Peyer's patch (tissue), 4 donors: ENCODE measurements at regions not wholly inside any gene's neighbourhood (a gene's known extent, or its start where the extent isn't known, plus 50 kb on each side); places are given as distances from the start of the nearest gene placed in this dataset.

Source experiments
- DNase-seq, 3 donors: peaks; one replicate each; pipeline ENCODE4 v3.0.0-alpha.2; 2017 to 2019
- H3K27ac ChIP-seq, 4 donors: fragments of 200-600 bp; sonication (generic); one replicate each; pipeline ENCODE4 v1.5.1; 2016 to 2019
- H3K27me3 ChIP-seq, 2 donors: fragments of 200-600 bp; sonication (generic); one replicate each; pipeline ENCODE4 v1.5.1; 2019
- H3K36me3 ChIP-seq, 3 donors: fragments of 200-600 bp; sonication (generic); one replicate each; pipeline ENCODE4 v1.5.1; 2016 to 2019
- H3K4me1 ChIP-seq, 4 donors: fragments of 200-600 bp; sonication (generic); one replicate each; pipeline ENCODE4 v1.5.1; 2016 to 2019
- H3K4me3 ChIP-seq, 4 donors: fragments of 200-600 bp; sonication (generic); 1 replicate in 3 of 4; 2 replicates in 1 of 4; pipeline ENCODE4 v1.5.1; 2016 to 2019; ENCODE audit warnings: mild to moderate bottlenecking in 1 of 4
- H3K9me3 ChIP-seq, 4 donors: fragments of 200-600 bp; sonication (generic); one replicate each; pipeline ENCODE4 v1.5.1; 2016 to 2019; ENCODE audit warnings: mild to moderate bottlenecking in 1 of 4
- POLR2A ChIP-seq, 2 donors: fragments of 450-650 bp; IDR thresholded peaks; one replicate each; pipeline ENCODE4 v1.5.1; 2017; ENCODE audit warnings: antibody characterized with exemption in 2 of 2, mild to moderate bottlenecking in 2 of 2, moderate library complexity in 2 of 2
- TF ChIP-seq, protein P1 (sequence below), 6 experiments: fragments of 450-650 bp in 4 of 6; fragments of 200-600 bp in 2 of 6; sonication (generic) in 1 of 6; IDR thresholded peaks; one replicate each; pipeline ENCODE4 v1.5.1; 2017 to 2019; ENCODE audit warnings: antibody characterized with exemption in 6 of 6, mild to moderate bottlenecking in 3 of 6, moderate library complexity in 1 of 6

DNA sequence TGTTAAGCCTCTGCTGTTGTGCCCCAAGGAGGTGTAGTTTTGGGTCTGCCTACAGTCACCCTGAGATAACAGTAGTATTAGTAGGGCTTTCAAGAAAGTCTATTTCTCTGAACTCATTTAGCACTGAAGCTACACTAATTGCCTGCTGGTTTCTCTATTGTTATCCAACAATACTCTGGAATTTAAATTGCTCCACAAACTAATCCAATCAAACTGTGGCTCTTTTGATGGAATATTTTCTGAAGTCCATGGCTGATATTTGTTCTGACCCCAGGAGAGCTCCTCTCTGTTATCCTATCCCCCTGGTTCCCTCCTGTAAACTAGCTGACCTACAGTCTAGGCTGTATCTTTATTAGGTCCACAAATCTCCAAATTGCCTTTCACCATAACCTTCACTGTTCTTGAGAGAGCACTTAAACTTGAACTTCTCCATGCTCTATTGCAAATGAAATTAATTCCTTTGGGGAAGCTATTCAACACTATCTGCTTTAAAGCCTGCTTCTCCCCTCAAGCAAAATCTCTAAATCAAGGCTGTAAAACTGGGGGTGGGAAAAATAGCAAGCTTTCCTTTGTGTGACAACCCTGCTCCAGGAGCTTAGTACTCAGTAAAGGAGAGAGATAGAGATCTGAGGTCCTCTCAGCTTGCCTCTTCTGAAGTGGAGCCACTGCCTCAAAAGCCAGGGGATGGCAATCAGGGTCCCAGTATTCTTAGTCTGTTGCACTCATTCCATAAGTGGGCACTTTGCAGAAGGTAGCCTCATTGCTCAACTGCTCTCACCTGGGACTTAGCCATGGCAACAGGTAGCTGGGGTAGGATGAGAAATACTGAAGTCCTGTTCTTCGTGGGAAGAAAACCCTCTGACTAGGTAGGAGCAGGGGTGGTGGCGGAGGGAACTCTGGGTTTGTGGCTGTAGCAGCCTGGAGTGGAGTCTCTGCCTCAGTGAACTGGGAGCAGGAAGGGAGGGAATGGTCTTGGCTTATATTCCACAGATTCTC is 110.9 kb downstream of the MACIR start:
- no peak for DNase-seq
- no peaks in the 10 kb centered on the region for H3K4me1 ChIP-seq
- no peaks in the 10 kb centered on the region for H3K27me3 ChIP-seq
- H3K36me3 ChIP-seq: no peaks in the 10 kb centered on the region
- H3K9me3 ChIP-seq: no peaks in the 10 kb centered on the region
- H3K27ac ChIP-seq: no peak overlapping the region
- TF ChIP-seq, protein P1, sequence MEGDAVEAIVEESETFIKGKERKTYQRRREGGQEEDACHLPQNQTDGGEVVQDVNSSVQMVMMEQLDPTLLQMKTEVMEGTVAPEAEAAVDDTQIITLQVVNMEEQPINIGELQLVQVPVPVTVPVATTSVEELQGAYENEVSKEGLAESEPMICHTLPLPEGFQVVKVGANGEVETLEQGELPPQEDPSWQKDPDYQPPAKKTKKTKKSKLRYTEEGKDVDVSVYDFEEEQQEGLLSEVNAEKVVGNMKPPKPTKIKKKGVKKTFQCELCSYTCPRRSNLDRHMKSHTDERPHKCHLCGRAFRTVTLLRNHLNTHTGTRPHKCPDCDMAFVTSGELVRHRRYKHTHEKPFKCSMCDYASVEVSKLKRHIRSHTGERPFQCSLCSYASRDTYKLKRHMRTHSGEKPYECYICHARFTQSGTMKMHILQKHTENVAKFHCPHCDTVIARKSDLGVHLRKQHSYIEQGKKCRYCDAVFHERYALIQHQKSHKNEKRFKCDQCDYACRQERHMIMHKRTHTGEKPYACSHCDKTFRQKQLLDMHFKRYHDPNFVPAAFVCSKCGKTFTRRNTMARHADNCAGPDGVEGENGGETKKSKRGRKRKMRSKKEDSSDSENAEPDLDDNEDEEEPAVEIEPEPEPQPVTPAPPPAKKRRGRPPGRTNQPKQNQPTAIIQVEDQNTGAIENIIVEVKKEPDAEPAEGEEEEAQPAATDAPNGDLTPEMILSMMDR (IDR thresholded peaks at IDR 0.05): no peak
- TF ChIP-seq POLR2A (IDR thresholded peaks at IDR 0.05): no peak
- no peak overlapping the region for H3K4me3 ChIP-seq

DNA sequence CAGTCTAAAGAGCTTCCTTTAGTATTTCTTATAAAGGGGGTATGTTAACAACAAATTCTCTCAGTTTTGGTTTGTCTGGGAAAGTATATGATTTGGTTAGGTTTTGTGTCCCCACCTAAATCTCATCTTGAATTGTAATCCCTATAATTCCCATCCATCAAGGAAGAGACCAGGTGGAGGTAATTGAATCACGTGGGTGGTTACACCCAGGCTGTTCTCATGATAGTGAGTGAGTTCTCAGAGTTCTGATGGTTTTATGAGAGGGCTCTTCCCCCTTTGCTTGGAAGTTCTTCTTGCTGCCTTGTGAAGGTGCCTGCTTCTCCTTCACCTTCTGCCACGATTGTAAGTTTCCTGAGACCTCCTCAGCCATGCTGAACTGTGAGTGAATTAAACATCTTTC is 109.1 kb downstream of the MACIR start:
- Histone ChIP-seq H3K27ac (no peak overlapping the region), H3K4me1 (no peaks in the 10 kb centered on the region), H3K4me3 (no peak overlapping the region), H3K9me3 (no peaks in the 10 kb centered on the region), H3K36me3 (no peaks in the 10 kb centered on the region), H3K27me3 (no peaks in the 10 kb centered on the region)
- no peak for DNase-seq
- TF ChIP-seq POLR2A (IDR thresholded peaks at IDR 0.05): no peak
- TF ChIP-seq, protein P1 (IDR thresholded peaks at IDR 0.05): no peak

DNA sequence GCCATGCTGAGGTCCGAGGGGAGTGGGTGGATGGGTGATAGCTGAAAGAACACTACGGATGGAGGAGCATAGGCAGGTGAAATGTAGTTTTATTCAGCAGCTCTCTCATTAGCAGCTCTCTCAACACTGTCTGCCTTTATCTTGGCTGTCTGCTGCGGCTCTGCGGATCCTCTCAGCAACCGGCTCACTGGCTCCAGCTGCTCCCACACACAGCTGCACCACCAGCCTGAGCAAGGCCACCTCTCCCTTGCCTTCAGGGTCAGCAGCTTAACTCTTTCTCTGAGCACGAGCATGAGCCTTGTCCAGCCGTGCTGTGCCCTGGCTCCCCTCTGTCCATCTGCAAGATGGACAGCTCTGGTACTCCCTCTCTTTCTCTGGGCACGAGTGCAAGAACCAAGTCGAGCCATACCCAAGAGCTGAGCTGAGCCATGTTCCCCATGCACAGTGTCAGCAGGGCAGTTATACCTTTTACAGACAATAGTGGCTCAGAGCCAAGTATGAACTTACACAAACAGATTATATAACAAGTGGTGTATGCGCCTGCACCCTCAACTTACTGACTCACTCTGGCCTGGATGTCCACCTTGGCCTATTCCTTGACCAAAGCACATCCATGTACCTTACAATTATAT is 108.5 kb downstream of the MACIR start:
- H3K27me3 ChIP-seq: no peaks in the 10 kb centered on the region
- no peak for DNase-seq
- H3K36me3 ChIP-seq: no peaks in the 10 kb centered on the region
- no peaks in the 10 kb centered on the region for H3K4me1 ChIP-seq
- no peak for TF ChIP-seq POLR2A (IDR thresholded peaks at IDR 0.05)
- TF ChIP-seq, protein P1 (IDR thresholded peaks at IDR 0.05): no peak
- no peaks in the 10 kb centered on the region for H3K9me3 ChIP-seq
- H3K4me3 ChIP-seq: no peak overlapping the region
- H3K27ac ChIP-seq: no peak overlapping the region

DNA sequence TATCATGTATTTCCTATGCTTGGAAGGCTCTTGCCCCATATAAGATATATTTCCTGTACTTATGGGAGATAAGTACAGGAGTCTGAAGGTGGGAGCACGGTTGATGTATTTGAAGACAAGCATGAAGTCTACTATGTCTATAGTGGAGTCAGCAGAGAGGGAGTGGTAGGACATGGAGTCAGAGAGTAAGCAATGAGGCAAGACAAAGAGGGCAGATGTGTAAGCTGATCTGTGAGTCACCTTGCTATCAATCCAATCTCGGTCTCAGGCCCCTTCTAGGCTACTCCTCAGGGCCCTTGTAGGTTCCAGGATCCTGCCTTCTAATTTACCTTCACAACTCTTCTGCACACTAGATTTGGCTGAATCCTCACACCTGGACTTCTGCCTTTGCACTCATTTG is 105.5 kb downstream of the MACIR start:
- no peaks in the 10 kb centered on the region for H3K4me1 ChIP-seq
- no peaks in the 10 kb centered on the region for H3K36me3 ChIP-seq
- H3K9me3 ChIP-seq: no peaks in the 10 kb centered on the region
- TF ChIP-seq, protein P1 (IDR thresholded peaks at IDR 0.05): no peak
- no peak for TF ChIP-seq POLR2A (IDR thresholded peaks at IDR 0.05)
- no peak overlapping the region for H3K27ac ChIP-seq
- no peaks in the 10 kb centered on the region for H3K27me3 ChIP-seq
- H3K4me3 ChIP-seq: no peak overlapping the region
- DNase-seq: no peak

DNA sequence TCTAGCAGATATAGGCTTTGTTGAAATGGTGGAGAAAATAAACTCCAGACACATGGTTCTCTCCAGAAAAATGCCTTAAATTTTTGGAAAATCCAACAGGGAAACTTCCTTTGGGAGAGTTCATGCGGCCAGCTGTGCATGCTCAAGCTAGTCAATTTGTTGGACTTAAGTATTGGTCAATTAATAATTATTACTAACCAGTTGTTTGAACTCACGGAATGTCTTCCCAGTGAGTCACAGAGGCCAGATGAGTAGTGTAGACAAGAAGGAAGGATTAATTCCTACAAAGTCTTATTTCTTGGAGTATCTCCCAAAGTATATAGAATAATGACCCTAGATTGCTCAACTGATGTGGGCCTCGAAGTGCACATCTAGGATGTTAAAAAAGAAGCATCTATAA is 103.6 kb downstream of the MACIR start:
- no peak for DNase-seq
- TF ChIP-seq POLR2A (IDR thresholded peaks at IDR 0.05): no peak
- H3K4me1 ChIP-seq: no peaks in the 10 kb centered on the region
- H3K9me3 ChIP-seq: no peaks in the 10 kb centered on the region
- no peaks in the 10 kb centered on the region for H3K27me3 ChIP-seq
- H3K4me3 ChIP-seq: no peak overlapping the region
- H3K36me3 ChIP-seq: no peaks in the 10 kb centered on the region
- H3K27ac ChIP-seq: no peak overlapping the region

DNA sequence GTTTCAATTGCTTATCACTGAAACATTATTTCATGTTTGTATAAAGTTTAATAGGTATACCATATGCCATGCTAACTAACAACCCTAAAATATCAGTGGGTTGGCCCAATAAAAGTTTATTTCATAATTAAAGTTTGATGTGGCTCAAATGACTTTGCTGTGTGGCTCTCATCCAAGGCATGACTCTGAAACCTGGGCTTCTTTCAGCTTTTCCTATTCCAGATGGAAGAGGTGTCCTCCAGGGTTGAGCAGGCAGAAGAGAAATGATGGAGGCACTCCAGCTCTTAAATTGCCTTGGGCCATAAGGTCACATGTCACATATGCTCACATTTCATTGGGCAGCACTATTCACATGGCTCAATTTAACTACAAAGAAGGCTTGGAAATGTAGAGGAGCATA is 101.9 kb downstream of the MACIR start:
- Histone ChIP-seq H3K4me3 (no peak overlapping the region), H3K9me3 (no peaks in the 10 kb centered on the region), H3K4me1 (no peaks in the 10 kb centered on the region), H3K27me3 (no peaks in the 10 kb centered on the region), H3K27ac (no peak overlapping the region), H3K36me3 (no peaks in the 10 kb centered on the region)
- no peak for TF ChIP-seq POLR2A (IDR thresholded peaks at IDR 0.05)
- TF ChIP-seq, protein P1 (IDR thresholded peaks at IDR 0.05): no peak
- no peak for DNase-seq
